HCT116 (cell line): ENCODE measurements at regions not wholly inside any gene's neighbourhood (a gene's known extent, or its start where the extent isn't known, plus 50 kb on each side); places are given as distances from the start of the nearest gene placed in this dataset.

Source experiments
- ATAC-seq: fragments of 200-7000 bp; cut with Tn5 transposase; 2 replicates; pipeline ENCODE4 v1.9.1; 2020; ENCODE audit warnings: mild to moderate bottlenecking, moderate library complexity
- BruUV-seq: library from RNA; stranded (reverse); fragments of 400-500 nt; replicated peaks from 2 replicates; lab custom pipeline; 2021; lab: Mats Ljungman, UMichigan
- CTCF ChIA-PET: fragments of 300-600 bp; sonication (Branson Sonifier 250); formaldehyde crosslinking; loops from one replicate; lab custom pipeline; 2021; ENCODE audit warnings: antibody characterized with exemption; lab: Charles Lee
- POLR2A ChIA-PET: fragments of 300-600, 350-600 bp; sonication (Branson Sonifier 250); formaldehyde crosslinking; loops from one replicate; lab custom pipeline; 2021; ENCODE audit warnings: antibody characterized with exemption; lab: Charles Lee
- RAD21 ChIA-PET, 2 experiments: fragments of 300-600 bp; sonication (Branson Sonifier 250); formaldehyde crosslinking; loops; one replicate each; lab custom pipeline; 2023; ENCODE audit warnings: low total read pairs in 2 of 2; ENCODE audit not compliant: uncharacterized antibody in 2 of 2, unreplicated experiment in 2 of 2, low non-redundant PET in 1 of 2; lab: Charles Lee
- DNase-seq: peaks from one replicate; pipeline ENCODE4 v3.0.0-alpha.2; 2010; ENCODE audit warnings: low read depth, low spot score
- H2AFZ ChIP-seq: fragments of 200-600 bp; shearing (Covaris generic), sonication (generic); 2 replicates; pipeline ENCODE4 v1.6.1; 2017; ENCODE audit warnings: low read depth, mixed run types, mixed read lengths, antibody characterized with exemption, low read length; ENCODE audit not compliant: poor library complexity, severe bottlenecking
- H3K27ac ChIP-seq: 2 replicates; pipeline ENCODE4 v1.5.1; 2012; ENCODE audit warnings: low read depth, low read length
- H3K27me3 ChIP-seq: fragments of 200-600 bp; sonication (generic); 2 replicates; pipeline ENCODE4 v1.6.1; 2016; ENCODE audit warnings: mixed run types, low read length, mixed read lengths; ENCODE audit not compliant: insufficient read depth
- H3K36me3 ChIP-seq, 2 experiments: fragments of 200-500 bp in 1 of 2; fragments of 200-600 bp in 1 of 2; sonication (Bioruptor generic) in 1 of 2; sonication (generic) in 1 of 2; 2 replicates each; pipeline versions ENCODE4 v1.5.1 to v1.6.1; 2014 to 2016; ENCODE audit warnings: low read length in 2 of 2, inconsistent platforms in 1 of 2, mixed read lengths in 1 of 2, mixed run types in 1 of 2; ENCODE audit not compliant: insufficient read depth in 2 of 2, control insufficient read depth in 1 of 2
- H3K4me1 ChIP-seq, 2 experiments: fragments of 200-600 bp in 1 of 2; sonication (generic) in 1 of 2; 2 replicates each; pipeline versions ENCODE4 v1.5.1 to v1.6.1; 2012 to 2017; ENCODE audit warnings: low read length in 2 of 2, inconsistent platforms in 1 of 2, mild to moderate bottlenecking in 1 of 2, mixed read lengths in 1 of 2, mixed run types in 1 of 2, moderate library complexity in 1 of 2; ENCODE audit not compliant: insufficient read depth in 2 of 2, control insufficient read depth in 1 of 2
- H3K4me2 ChIP-seq: fragments of 200-600 bp; sonication (generic); 2 replicates; pipeline ENCODE4 v1.6.1; 2017; ENCODE audit warnings: mixed run types, low read length, mixed read lengths
- H3K4me3 ChIP-seq, 2 experiments: fragments of 200-600 bp in 1 of 2; sonication (generic) in 1 of 2; replicated peaks in 1 of 2; 2 replicates each; pipeline ENCODE4 v1.5.1; 2011 to 2016; ENCODE audit warnings: low read length in 2 of 2, control low read depth in 1 of 2, low read depth in 1 of 2, mild to moderate bottlenecking in 1 of 2, mixed read lengths in 1 of 2, mixed run types in 1 of 2
- H3K79me2 ChIP-seq: fragments of 200-600 bp; sonication (generic); 2 replicates; pipeline ENCODE4 v1.6.1; 2017; ENCODE audit warnings: mild to moderate bottlenecking, mixed run types, low read length, moderate library complexity, mixed read lengths; ENCODE audit not compliant: insufficient read depth
- H3K9ac ChIP-seq: fragments of 200-600 bp; sonication (generic); 2 replicates; pipeline ENCODE4 v1.6.1; 2016; ENCODE audit warnings: low read length, mixed read lengths
- H3K9me2 ChIP-seq: fragments of 200-600 bp; sonication (generic), shearing (Covaris generic); 2 replicates; pipeline ENCODE4 v1.6.1; 2017; ENCODE audit warnings: mixed run types, mild to moderate bottlenecking, moderate library complexity; ENCODE audit not compliant: insufficient read depth
- H3K9me3 ChIP-seq, 2 experiments: fragments of 200-500 bp in 1 of 2; fragments of 200-600 bp in 1 of 2; sonication (Bioruptor generic) in 1 of 2; sonication (generic) in 1 of 2; 2 replicates each; pipeline ENCODE4 v1.6.1; 2014 to 2017; ENCODE audit warnings: low read length in 2 of 2, mixed read lengths in 2 of 2, inconsistent platforms in 1 of 2, low read depth in 1 of 2, mild to moderate bottlenecking in 1 of 2, mixed run types in 1 of 2, moderate library complexity in 1 of 2; ENCODE audit not compliant: control insufficient read depth in 1 of 2, insufficient read depth in 1 of 2
- H4K20me1 ChIP-seq: fragments of 200-600 bp; sonication (generic), shearing (Covaris generic); 2 replicates; pipeline ENCODE4 v1.6.1; 2017; ENCODE audit warnings: mixed run types, mild to moderate bottlenecking, moderate library complexity; ENCODE audit not compliant: insufficient read depth
- ATF3 ChIP-seq: IDR thresholded peaks from 2 replicates; pipeline ENCODE4 v1.6.1; 2012
- CBX3 ChIP-seq: IDR thresholded peaks from 2 replicates; pipeline ENCODE4 v1.6.1; 2012; ENCODE audit warnings: low read depth
- CTCF ChIP-seq, 3 experiments: fragments of 200-600 bp in 1 of 3; sonication (generic) in 1 of 3; IDR thresholded peaks in 2 of 3; conservative IDR thresholded peaks in 1 of 3; 2 replicates each; pipeline ENCODE4 v1.5.1; 2012 to 2017; ENCODE audit warnings: low read depth in 2 of 3, low read length in 2 of 3, antibody characterized with exemption in 1 of 3, borderline replicate concordance in 1 of 3, control low read depth in 1 of 3, mild to moderate bottlenecking in 1 of 3, mixed read lengths in 1 of 3, mixed run types in 1 of 3, moderate library complexity in 1 of 3; ENCODE audit not compliant: insufficient read depth in 1 of 3
- EGR1 ChIP-seq: IDR thresholded peaks from 2 replicates; pipeline ENCODE4 v1.6.1; 2012; ENCODE audit warnings: low read depth
- EZH2 ChIP-seq: fragments of 200-600 bp; sonication (generic); IDR thresholded peaks from 2 replicates; pipeline ENCODE4 v1.6.1; 2017; ENCODE audit warnings: antibody characterized with exemption, mixed run types
- EZH2phosphoT487 ChIP-seq: fragments of 200-600 bp; IDR thresholded peaks from 2 replicates; pipeline ENCODE4 v1.6.1; 2018; ENCODE audit warnings: antibody characterized with exemption, borderline replicate concordance
- FOSL1 ChIP-seq: IDR thresholded peaks from 2 replicates; pipeline ENCODE4 v1.6.1; 2012; ENCODE audit warnings: low read depth
- MAX ChIP-seq: IDR thresholded peaks from 2 replicates; pipeline ENCODE4 v1.6.1; 2012
- POLR2A ChIP-seq: IDR thresholded peaks from 2 replicates; pipeline ENCODE4 v1.7.0; 2011; ENCODE audit warnings: borderline replicate concordance; ENCODE audit not compliant: insufficient read depth, insufficient read length; ENCODE audit errors: extremely low read depth
- POLR2AphosphoS5 ChIP-seq: IDR thresholded peaks from 2 replicates; pipeline ENCODE4 v1.6.1; 2011; ENCODE audit warnings: mild to moderate bottlenecking, low read depth, low read length, moderate library complexity
- RAD21 ChIP-seq: IDR thresholded peaks from 2 replicates; pipeline ENCODE4 v1.6.1; 2012; ENCODE audit warnings: low read depth, mild to moderate bottlenecking
- SIN3A ChIP-seq: IDR thresholded peaks from 2 replicates; pipeline ENCODE4 v1.6.1; 2012; ENCODE audit warnings: low read depth
- SP1 ChIP-seq: IDR thresholded peaks from 2 replicates; pipeline ENCODE4 v1.6.1; 2012; ENCODE audit warnings: low read depth
- SRF ChIP-seq: IDR thresholded peaks from 2 replicates; pipeline ENCODE4 v1.6.1; 2012; ENCODE audit warnings: low read depth
- TCF7L2 ChIP-seq: IDR thresholded peaks from 2 replicates; pipeline ENCODE4 v1.7.0; 2011; ENCODE audit warnings: borderline replicate concordance, inconsistent platforms; ENCODE audit not compliant: insufficient read depth, insufficient read length; ENCODE audit errors: extremely low read depth
- YY1 ChIP-seq: IDR thresholded peaks from 2 replicates; pipeline ENCODE4 v1.6.1; 2011; ENCODE audit warnings: low read length, low read depth, moderate library complexity, mild to moderate bottlenecking; ENCODE audit not compliant: insufficient replicate concordance; ENCODE audit errors: extremely low read depth
- ZFX ChIP-seq: fragments of 450-650 bp; IDR thresholded peaks from 2 replicates; pipeline ENCODE4 v1.6.1; 2017
- ZNF274 ChIP-seq: fragments of 200-500 bp; sonication (Bioruptor generic); IDR thresholded peaks from 2 replicates; pipeline ENCODE4 v1.6.1; 2014; ENCODE audit warnings: mild to moderate bottlenecking, low read depth, low read length, inconsistent platforms
- intact Hi-C: fragments of 100-400 bp; cut with micrococcal nuclease; formaldehyde crosslinking; loops from 2 replicates; pipeline ENCODE4 v1.10.0; 2022

- ATAC-seq (no peak), DNase-seq (no peak)
- intact Hi-C loops: no loop called here
- POLR2A ChIA-PET: no interaction called here
- no peaks in the 10 kb centered on the region for H3K79me2 ChIP-seq
- no peaks in the 10 kb centered on the region for H3K27me3 ChIP-seq
- no TSS peak for BruUV-seq
- H3K27ac ChIP-seq: no peak overlapping the region
- H2AFZ ChIP-seq: no peak overlapping the region
- H3K9ac ChIP-seq: no peak overlapping the region
- CTCF ChIA-PET: no interaction called here
- H3K4me1 ChIP-seq: no peaks in the 10 kb centered on the region
- no peak overlapping the region for H3K4me2 ChIP-seq
- no peaks in the 10 kb centered on the region for H3K9me2 ChIP-seq
- TF ChIP-seq ZNF274 (no peak), SIN3A (no peak)
- no peak overlapping the region for H3K4me3 ChIP-seq
- H4K20me1 ChIP-seq: no peaks in the 10 kb centered on the region
- no peaks in the 10 kb centered on the region for H3K9me3 ChIP-seq
- H3K36me3 ChIP-seq: no peaks in the 10 kb centered on the region
- RAD21 ChIA-PET: no interaction called here
Observed at GRCh38 chr9:96044401-96044800, 168.9 kb downstream of the ERCC6L2 start.

- no peak overlapping the region for H2AFZ ChIP-seq
- no peak overlapping the region for H3K9ac ChIP-seq
- RAD21 ChIA-PET: no interaction called here
- H3K9me3 ChIP-seq: peaks cover 0 to under 1% of the 10 kb centered on the region in 2 experiments; a peak in 2 of 4 replicates
- no peaks in the 10 kb centered on the region for H3K4me1 ChIP-seq
- H3K4me3 ChIP-seq: no peak overlapping the region
- H3K4me2 ChIP-seq: no peak overlapping the region
- H3K79me2 ChIP-seq: no peaks in the 10 kb centered on the region
- no peaks in the 10 kb centered on the region for H3K27me3 ChIP-seq
- H4K20me1 ChIP-seq: no peaks in the 10 kb centered on the region
- H3K9me2 ChIP-seq: no peaks in the 10 kb centered on the region
- no TSS peak for BruUV-seq
- CTCF ChIA-PET: no interaction called here
- ATAC-seq (no peak), DNase-seq (no peak)
- no peaks in the 10 kb centered on the region for H3K36me3 ChIP-seq
- intact Hi-C loops: no loop called here
- H3K27ac ChIP-seq: no peak overlapping the region
- POLR2A ChIA-PET: interaction anchor here (0.7 kb wide), 1 partner anchor 100 kb away, joined by 5 read pairs; no protein-coding TSS in a partner anchor
- TF ChIP-seq RAD21: no peak
- no peak for TF ChIP-seq SRF
- no peak for TF ChIP-seq FOSL1
- TF ChIP-seq MAX: no peak
- no peak for TF ChIP-seq POLR2AphosphoS5
- no peak for TF ChIP-seq TCF7L2
- no peak for TF ChIP-seq POLR2A
- no peak for TF ChIP-seq EZH2
- no peak for TF ChIP-seq ZFX
- TF ChIP-seq EGR1: no peak
- TF ChIP-seq CBX3: no peak
- no peak for TF ChIP-seq SP1
- no peak for TF ChIP-seq SIN3A
- TF ChIP-seq EZH2phosphoT487: no peak
- TF ChIP-seq CTCF (IDR thresholded peaks at IDR 0.05 in 2 of 3, conservative IDR thresholded peaks at IDR 0.05 in 1 of 3; ENCODE audit: borderline replicate concordance in 1 of 3, insufficient read depth in 1 of 3, low read depth in 2 of 3, low read length in 2 of 3): no peak
- no peak for TF ChIP-seq YY1
- no peak for TF ChIP-seq ATF3
Observed at GRCh38 chr9:96040591-96041461, 165.3 kb downstream of the ERCC6L2 start.
